UCSD-AML1 (cell line): ENCODE measurements at regions not wholly inside any gene's neighbourhood (a gene's known extent, or its start where the extent isn't known, plus 50 kb on each side); places are given as distances from the start of the nearest gene placed in this dataset.
"Not testable (repeated sequence)": the region's sequence is repeated elsewhere in the genome, so short reads cannot be mapped to it uniquely, and the experiment has no call there.

Experiments
- DNase-seq: peaks from one replicate; lab custom pipeline; 2025; ENCODE audit not compliant: unreplicated experiment; lab: John Stamatoyannopoulos, UW

DNA sequence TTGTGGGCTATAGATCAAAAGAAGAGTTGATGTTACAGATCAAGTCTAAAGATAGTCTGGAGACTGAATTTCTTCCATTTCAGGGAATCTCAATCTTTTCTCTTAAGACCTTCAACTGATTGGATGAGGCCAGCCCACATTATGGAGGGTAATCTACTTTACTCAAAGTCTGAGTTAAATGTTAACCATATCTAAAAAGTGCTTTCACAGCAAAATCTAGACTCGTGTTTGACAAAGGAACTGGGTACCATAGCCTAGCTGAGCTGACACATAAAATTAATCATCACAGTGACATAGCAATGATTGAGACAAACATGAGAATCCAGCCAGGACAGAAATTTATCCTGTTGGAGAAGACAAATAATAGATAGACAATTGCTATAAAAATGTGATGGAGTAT, 407.9 kb upstream of the GRM7 start:
- DNase-seq, result no peak

DNA sequence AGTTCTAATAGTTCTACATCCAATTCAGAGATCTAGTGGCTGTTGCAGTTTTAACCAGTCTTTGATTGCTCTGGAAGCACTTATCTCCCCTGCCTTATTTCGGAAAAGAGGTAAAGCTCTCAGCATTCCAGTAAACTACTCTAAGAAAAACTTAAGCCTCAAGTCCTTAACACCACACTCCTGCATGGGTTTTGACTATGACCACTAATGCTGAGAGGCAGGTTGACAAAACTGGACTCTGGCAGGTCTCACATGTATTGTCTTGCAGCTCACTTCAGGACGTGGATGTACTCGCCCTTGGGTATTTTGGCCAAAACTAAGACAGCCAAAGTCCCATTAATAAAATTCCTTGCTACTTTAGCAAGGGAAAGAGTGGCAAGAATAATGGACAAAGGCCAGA, 405.9 kb upstream of the GRM7 start:
- DNase-seq, result no peak

DNA sequence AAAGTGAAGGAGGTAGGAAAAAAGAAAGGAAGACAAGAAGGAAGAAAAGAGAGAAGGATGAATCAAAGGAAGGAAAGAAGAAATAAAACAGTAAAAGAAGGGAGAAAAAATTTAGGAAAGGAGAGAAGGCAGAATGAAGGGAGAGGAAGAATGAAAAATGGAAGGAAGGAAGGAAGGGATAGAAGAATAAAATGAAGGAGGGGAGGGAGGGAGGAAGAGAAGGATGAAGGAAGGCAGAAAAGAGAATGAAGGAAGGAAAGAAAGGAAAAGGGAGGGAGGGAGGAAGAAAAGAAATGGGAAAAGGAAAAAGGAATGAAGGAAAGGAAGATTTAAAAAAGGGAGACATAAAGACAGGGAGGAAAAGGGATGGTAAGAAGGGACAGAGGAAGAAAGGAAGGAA, 393.7 kb upstream of the GRM7 start:
- no peak for DNase-seq

DNA sequence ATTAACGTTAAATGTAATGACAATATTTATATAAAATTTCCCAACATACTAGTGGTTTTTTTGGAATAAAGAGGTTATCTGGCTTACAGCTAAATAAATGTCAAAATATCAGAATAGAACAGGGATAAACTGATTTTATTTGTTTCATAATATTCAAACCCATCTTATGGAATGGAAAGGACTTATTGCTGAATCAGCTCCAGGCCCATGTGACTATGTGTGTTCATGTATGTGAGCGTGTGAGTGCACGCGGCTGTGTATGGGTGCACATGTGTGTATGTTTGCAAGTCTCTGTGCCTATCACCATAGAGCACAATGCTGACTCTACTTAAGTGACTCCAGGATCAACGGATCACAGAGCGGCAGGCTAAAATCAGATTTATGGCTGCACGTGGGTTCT, 392.3 kb upstream of the GRM7 start:
- no peak for DNase-seq

DNA sequence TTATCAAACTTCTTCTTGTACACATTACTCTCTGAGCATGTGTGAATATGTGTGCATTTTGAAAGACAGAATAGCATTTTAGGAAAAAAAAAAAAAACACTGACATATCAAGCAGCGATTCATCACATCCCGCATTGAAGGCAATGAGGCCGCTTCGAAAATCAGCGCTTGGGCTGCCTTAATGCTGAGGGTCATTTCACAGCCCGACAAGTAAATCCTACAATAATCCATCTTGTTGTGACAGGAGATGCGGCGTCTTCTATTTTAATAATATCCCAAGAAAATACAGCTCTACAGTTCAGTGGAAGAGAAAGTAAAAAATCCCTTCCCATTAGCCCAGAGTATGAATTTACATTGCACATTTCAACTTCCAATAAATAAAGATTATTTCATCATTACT, 389.2 kb upstream of the GRM7 start:
- DNase-seq, result no peak

DNA sequence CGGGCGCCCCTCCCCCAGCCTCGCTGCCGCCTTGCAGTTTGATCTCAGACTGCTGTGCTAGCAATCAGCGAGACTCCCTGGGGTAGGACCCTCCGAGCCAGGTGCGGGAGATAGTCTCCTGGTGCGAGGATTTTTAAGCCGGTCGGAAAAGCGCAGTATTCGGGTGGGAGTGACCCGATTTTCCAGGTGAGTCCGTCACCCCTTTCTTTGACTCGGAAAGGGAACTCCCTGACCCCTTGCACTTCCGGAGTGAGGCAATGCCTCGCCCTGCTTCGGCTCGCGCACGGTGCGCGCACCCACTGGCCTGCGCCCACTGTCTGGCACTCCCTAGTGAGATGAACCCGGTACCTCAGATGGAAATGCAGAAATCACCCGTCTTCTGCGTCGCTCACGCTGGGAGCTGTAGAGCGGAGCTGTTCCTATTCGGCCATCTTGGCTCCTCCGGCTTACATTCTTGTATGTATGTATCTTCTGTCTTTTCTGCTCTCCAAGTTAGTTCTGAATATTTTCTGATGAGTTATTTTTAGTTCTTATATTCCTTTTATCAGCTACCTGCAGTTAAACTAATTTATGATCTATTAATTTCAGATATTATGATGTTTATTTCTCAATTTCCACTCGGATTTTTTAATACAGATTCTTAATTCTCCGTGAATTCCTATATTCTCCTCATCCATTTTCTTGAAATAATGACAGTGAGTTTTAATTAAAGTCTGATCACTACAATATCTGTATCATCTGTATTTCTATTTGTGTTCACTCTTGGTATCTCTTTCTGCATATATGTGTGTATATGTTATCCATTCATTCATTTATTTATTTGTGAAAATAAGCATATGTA, 370.2 kb upstream of the GRM7 start:
- not testable (repeated sequence) for DNase-seq

DNA sequence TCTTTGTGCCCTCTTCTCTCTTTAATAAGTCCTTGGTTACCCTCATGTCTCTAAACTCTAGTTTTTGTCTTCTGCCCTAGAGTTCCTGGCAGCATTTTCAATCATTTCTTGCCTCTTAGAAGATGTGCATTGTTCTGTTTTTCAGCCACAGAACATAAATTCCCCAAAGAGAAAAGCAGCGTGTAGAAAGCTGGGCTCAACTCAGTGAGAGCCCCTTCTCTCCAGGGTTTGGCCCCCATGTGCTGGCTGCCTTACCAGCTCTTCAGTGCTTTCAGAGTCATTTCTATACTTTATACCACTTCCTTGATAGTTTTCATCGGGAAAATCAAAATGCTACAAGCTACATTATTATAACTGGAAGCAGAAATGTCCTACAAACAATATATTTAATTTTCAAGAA, 369.1 kb upstream of the GRM7 start:
- no peak for DNase-seq

DNA sequence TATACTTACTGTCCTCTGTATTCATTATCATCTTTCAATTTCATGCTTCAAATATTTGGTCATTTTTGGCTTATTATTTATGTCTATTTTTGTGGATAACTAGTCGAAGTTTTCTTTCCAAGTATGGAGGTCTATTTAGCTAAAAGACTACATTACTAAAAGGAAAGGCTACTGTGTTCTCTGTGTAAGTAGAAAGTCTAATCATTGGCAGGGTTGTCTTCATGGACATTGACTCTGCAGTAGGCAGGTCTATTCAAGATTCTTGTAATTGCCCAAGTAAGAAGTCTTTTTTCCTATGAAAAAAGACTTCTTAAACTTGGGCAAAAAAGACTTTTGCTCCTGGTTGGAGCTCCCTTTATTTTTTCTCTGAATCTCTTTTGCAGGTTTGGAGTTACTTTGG, 368.6 kb upstream of the GRM7 start:
- no peak for DNase-seq

DNA sequence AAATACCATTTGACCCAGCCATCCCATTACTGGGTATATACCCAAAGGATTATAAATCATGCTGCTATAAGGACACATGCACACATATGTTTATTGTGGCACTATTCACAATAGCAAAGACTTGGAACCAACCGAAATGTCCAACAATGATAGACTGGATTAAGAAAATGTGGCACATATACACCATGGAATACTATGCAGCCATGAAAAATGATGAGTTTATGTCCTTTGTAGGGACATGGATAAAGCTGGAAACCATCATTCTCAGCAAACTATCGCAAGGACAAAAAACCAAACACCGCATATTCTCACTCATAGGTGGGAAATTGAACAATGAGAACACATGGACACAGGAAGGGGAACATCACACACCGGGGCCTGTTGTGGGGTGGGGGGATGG, 362.0 kb upstream of the GRM7 start:
- DNase-seq, result not testable (repeated sequence)

DNA sequence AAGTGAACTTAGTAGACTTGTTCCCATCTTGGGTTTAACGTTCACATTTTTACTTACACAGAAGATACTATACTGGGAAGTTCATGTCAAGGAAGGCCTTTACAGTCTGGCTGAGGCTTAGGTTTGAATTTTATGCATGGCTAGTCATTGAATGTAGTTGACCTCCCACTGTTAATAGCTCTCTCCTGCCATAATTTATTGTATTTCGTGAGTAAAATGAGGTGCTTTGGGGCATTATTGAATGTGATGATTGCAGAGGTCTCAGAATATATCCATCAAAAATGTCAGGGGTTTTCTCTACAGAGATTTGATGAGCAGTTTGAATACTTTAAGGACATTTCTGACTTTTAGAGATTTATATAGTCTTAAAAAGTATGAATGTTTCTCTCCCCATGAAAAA, 356.6 kb upstream of the GRM7 start:
- DNase-seq, result no peak

DNA sequence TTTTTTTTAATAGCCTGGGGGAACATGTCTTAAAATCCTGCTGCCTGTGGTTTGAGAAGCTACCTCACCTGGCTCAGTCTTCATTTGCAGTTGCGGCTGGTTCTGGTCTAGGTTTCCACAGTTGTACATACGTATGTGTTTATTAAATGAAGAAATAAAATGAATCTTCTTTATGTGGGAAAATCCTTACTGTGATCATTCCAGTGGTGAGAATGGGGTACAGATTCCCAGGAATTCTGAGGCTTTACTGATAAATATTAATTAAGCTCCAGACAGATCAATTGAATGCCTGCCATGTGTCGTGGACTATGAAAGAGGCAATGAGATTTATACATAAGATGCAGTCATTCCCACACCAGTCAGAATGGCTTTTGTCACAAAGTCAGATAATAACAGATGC, 356.1 kb upstream of the GRM7 start:
- no peak for DNase-seq

DNA sequence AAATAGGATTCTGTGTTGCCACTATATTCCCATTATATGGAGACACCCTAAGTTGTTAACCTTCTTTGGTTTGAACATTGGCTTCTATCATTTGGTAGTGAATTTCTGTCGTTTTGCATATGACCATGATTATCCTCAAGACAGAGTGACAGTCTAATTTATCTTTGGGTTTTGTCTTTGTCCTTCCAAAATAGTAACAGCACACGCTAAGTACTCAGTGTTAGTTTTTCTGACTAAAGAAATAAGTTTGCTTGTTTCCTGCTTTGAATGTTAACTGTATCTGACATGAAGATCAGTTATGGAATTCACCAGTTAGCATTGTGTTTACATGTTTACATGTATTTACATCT, 352.5 kb upstream of the GRM7 start:
- no peak for DNase-seq

DNA sequence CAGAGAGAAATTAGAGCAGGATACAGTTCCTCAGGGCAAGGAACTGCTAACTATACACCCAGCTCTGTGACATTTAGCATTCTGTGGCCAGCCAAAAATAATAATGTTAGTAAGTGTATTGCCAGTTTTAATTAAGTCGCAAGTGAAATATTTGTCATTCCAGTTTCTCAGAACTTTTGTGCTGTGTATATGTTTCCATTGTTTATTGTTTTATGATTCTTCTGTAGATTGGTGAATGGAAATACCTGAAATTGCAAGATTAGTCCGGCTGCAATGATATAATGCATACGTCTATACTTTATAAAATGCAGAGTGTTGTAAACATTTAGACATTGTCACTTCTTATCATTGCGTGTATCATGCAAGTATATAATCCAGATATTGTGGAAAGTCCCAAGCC, 351.3 kb upstream of the GRM7 start:
- DNase-seq, result no peak

DNA sequence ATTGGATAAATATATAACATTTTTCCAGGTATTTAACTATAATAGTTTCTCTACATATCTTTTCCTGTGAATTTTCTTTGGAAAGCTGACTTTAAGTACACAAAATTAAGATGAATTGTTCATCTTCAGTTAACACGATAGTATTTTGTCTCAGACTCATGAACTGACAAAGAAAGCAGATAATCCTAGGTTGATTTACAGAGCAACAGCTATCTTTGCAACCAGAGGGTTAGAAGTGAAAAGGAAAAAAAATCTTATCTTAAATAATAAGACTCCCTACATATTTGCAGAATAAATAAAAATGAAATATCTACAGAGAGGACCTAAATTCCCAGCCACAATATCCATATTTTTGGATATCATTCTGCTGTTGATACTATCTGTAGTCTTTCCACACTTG, 350.2 kb upstream of the GRM7 start:
- DNase-seq, result no peak

DNA sequence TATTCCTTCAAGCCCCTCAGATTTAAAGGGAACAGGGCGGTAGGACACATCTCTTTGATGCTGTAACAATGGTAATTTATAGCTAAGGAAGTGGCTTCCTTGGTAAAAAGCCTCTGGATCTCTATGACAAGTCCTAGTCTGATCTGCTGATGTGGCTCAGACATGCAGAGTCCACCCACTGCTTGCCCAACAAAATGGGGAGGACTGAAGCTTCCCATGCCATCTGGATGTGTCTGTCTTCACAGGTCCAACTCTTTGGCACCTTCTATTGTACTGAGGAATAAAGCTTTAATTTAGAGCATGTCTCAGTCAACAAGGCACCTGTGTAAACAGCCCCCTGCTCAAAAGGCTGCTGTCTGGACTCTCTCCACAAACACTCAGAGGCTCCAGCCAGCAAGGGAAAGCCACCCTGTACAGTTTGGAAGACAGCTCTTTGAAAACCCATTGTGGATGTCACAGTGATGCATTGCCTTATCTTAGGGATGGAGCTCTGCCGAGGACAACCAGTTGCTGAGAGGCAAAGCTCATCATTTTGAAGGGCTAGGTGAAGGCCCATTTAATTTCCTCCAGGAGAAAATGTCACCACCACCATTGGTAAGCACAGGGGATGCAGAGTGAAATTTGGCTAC, 348.6 kb upstream of the GRM7 start:
- DNase-seq, result no peak

DNA sequence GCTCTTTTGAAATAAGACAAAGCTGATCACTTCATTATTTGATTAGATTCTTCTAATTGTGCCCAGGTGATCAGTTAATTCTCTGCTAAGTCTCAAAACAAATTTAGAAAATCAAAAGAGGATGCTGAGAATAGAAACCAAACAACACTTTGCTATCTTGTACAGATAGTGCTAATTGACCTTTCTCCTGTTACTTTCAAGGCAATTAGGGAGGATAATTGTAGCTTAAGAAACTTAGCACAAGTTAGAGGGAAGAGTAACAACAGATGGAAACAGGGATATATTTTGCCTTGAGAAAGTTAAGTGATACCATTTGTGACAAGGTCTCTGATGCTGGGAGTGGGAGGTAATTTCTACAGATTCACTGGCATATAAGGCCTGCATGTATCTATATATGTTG, 344.8 kb upstream of the GRM7 start:
- DNase-seq, result no peak

DNA sequence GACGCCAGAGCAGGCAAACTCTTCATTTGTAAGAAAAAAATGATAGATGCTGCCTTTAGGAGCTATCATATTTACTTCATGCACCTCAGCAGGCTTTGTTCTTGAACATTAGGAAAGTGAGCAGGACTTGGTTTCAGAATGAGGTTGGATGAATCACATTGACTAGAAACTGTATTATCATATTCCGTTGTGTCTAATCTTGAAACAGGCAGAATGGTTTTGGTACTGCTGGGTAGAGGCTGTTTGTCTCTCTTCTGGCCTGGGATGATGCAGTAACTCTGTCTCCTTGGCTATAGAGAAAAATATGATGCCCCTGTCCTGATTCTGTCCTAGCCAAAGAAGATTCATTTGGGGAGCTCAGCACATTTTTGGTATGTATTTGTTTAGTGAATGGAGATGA, 344.2 kb upstream of the GRM7 start:
- DNase-seq, result no peak

DNA sequence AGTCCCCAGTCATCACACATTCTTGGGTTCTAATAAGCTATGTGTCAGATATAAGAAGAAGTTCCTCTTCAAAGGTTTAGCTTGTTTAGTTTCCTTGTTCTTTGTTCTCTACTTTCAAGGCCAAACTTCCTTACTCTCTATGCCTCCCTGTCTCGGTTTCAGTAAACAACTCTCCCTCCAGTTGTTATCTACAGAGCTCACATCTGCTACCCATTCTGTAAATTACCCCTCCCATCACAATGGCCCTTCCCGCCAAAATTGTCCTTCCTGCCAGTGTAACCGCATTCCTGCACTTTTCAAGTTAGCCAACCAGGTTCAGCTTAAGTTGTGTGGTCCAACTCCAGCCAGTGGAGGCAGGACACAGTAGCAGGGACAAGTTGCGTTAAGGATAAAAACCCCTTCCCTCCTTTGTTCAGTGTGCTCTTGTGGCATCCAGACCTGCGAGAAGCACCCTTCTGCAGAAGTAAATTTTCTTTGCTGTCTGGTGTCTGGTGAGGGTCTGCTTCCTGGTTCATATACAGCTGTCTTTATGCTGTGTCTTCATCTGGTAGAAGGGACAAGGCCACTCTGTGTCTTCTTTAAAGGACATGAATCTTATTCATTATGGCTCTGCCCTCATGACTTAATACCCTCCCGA, 342.1 kb upstream of the GRM7 start:
- no peak for DNase-seq

DNA sequence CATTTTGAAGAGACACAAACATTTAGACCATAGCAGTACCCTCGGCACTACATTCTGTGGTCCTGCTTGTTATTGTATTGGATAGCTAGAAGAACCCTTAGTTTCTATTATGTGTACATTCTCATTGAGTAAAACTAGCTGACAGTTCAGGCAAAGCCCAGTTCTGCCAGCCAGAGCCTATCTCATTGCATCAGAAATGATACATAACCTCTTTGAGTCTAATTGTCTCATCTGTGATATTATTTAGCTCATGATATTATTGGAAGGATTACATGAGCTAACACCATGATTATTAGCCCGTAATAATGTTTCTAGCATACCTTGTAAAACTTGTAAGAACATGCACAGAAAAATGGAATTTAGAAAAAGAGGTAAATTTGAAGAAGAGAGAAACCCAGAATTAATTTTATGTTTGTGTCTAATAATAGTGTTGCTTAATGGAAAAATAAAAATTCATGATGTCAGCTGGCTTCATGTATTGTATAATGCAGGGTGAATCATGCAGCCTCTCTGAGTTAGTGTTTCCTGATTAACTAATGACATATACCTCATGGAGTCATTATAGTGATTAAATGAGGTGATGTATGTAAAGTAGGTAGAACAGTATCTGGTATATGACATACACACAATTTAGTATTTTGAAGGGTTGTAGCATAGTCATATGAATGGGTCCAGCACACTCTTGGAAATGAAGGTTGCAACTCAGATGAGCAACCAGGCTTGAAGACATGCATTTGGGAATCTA, 339.4 kb upstream of the GRM7 start:
- no peak for DNase-seq

DNA sequence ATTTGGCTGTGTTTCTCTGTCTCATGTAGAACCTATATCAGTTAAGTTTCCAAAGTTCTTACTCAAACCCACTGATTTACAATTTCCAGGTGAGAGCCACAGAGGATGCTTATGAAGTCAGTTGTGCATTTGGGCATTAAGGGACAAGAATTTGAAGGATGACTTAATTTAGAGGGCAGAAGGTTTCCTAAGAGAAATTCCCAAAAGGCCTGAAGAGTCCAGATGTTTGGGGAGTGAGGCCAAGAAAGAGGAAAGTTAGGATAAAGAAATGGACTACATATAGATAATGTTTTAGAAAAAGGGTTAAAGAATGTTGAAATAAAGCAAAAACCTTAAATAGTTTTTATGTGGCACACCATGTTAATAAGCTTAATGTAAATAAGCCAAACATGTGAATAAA, 338.7 kb upstream of the GRM7 start:
- DNase-seq, result no peak

DNA sequence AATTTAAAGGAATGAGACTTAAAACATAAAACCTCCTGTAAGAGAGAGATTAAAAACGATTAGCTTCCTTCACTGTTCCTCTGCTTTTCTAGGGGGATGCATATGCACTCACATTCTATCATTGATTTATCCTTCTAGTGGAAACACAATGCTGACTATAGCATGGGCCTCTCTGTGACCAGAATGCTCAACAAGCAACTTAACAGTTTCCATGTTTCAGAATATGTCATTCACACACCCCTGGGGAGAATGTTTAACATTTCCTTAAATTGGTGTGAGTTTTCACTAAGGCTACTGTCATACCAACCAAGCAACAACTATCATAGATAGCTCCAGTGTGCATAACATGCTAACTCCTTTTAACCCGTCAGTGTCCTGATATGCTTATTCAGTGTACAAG, 337.9 kb upstream of the GRM7 start:
- DNase-seq, result no peak

DNA sequence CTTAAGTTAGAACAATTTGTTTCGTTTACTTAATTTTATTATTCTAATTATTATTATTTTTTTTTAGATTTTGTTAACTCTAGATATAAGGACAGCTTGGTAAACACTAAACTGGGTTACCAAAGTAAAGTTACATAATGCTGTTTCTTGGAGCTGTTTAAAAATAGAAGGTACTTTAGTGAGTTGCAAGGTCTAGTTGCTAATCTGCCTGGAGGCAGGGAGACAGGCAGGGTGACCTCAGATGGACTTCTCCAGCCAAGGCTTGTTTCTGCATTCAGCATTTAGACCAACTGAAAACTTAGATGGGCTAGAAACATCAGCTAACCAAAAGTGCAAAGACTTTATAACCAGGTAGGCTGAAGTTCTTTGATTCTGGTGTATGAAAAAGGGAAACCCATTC, 336.4 kb upstream of the GRM7 start:
- no peak for DNase-seq
